ENCODE measurements at regions not wholly inside any gene's neighbourhood (a gene's known extent, or its start where the extent isn't known, plus 50 kb on each side); places are given as distances from the start of the nearest gene placed in this dataset.

DNA sequence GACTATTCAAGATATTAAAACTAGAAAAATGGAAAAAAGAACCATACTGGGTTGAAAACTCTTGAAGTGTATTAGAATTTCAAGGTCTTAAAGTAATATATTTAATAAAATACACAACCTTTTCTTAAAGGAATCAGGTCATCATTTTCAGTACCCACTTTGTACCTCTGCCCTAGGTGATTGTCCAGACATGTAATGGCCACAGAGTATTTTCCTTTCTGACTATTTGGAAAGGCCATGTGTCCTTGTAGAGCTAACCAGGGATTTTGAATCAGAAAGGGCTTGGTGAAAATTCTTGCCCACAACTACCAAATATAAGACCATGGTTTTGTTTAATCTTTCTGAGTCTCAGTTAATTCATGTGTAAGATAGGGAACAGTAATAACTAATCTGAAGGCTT, 91.4 kb upstream of the MLIP start:
- TF ChIP-seq, protein P1, sequence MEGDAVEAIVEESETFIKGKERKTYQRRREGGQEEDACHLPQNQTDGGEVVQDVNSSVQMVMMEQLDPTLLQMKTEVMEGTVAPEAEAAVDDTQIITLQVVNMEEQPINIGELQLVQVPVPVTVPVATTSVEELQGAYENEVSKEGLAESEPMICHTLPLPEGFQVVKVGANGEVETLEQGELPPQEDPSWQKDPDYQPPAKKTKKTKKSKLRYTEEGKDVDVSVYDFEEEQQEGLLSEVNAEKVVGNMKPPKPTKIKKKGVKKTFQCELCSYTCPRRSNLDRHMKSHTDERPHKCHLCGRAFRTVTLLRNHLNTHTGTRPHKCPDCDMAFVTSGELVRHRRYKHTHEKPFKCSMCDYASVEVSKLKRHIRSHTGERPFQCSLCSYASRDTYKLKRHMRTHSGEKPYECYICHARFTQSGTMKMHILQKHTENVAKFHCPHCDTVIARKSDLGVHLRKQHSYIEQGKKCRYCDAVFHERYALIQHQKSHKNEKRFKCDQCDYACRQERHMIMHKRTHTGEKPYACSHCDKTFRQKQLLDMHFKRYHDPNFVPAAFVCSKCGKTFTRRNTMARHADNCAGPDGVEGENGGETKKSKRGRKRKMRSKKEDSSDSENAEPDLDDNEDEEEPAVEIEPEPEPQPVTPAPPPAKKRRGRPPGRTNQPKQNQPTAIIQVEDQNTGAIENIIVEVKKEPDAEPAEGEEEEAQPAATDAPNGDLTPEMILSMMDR (conservative IDR thresholded peaks at IDR 0.05; ENCODE audit: low read length), result no peak
- Histone ChIP-seq H3K9me3 (ENCODE audit: low read length) (no peaks in the 10 kb centered on the region), H2AFZ (ENCODE audit: low read length) (no peak overlapping the region), H3K27ac (ENCODE audit: low read depth, low read length, poor library complexity, severe bottlenecking) (no peak overlapping the region), H3K9me2 (ENCODE audit: insufficient read depth, low read length) (no peaks in the 10 kb centered on the region), H3K4me1 (ENCODE audit: insufficient read depth, low read length, poor library complexity, severe bottlenecking) (no peaks in the 10 kb centered on the region), H3K4me3 (ENCODE audit: low read depth, low read length, poor library complexity, severe bottlenecking) (no peak overlapping the region), H3K4me2 (ENCODE audit: low read length) (no peak overlapping the region), H3K79me2 (ENCODE audit: insufficient read depth, low read depth, low read length) (no peaks in the 10 kb centered on the region), H4K20me1 (ENCODE audit: insufficient read depth, low read length) (no peaks in the 10 kb centered on the region), H3K36me3 (ENCODE audit: insufficient read depth, low read length) (no peaks in the 10 kb centered on the region)
- BruUV-seq (replicated peaks), result no TSS peak
- DNase-seq (ENCODE audit: low spot score), result no peak
- intact Hi-C loops (cut with micrococcal nuclease; ENCODE audit: unreplicated experiment), result no loop called here
- POLR2A ChIA-PET, result no interaction called here
- CTCF ChIA-PET (ENCODE audit: unreplicated experiment), result no interaction called here

DNA sequence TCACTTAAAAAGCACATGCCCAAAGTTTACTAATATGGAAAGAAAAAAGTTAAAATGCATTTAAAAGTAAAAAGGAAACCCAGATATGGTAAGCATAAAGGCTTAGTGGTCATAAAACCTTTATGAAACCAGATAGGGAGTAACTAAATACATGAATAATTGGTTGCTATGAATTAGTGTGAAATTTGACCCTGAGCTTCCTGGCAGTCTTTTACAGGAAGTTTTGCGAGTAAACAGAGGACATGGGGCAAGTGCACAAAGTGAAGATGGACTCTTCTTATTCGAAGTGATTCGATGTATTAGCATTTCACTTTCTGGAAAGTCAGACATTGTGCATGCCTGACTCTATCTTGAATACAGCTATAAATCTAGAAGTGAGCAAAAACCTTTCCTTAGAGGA, 90.9 kb upstream of the MLIP start:
- Histone ChIP-seq H3K9me2 (ENCODE audit: insufficient read depth, low read length) (no peaks in the 10 kb centered on the region), H3K36me3 (ENCODE audit: insufficient read depth, low read length) (no peaks in the 10 kb centered on the region), H3K79me2 (ENCODE audit: insufficient read depth, low read depth, low read length) (no peaks in the 10 kb centered on the region), H3K27ac (ENCODE audit: low read depth, low read length, poor library complexity, severe bottlenecking) (no peak overlapping the region), H3K9me3 (ENCODE audit: low read length) (no peaks in the 10 kb centered on the region), H3K4me2 (ENCODE audit: low read length) (no peak overlapping the region), H3K4me1 (ENCODE audit: insufficient read depth, low read length, poor library complexity, severe bottlenecking) (no peaks in the 10 kb centered on the region), H2AFZ (ENCODE audit: low read length) (no peak overlapping the region), H3K4me3 (ENCODE audit: low read depth, low read length, poor library complexity, severe bottlenecking) (no peak overlapping the region), H4K20me1 (ENCODE audit: insufficient read depth, low read length) (no peaks in the 10 kb centered on the region)
- intact Hi-C loops (cut with micrococcal nuclease; ENCODE audit: unreplicated experiment), result no loop called here
- TF ChIP-seq, protein P1 (conservative IDR thresholded peaks at IDR 0.05; ENCODE audit: low read length), result no peak
- no peak for TF ChIP-seq EZH2phosphoT487 (IDR thresholded peaks at IDR 0.05; ENCODE audit: borderline replicate concordance, low read depth, low read length)
- CTCF ChIA-PET (ENCODE audit: unreplicated experiment), result no interaction called here
- POLR2A ChIA-PET, result no interaction called here
- BruUV-seq (replicated peaks), result no TSS peak
- no peak for DNase-seq (ENCODE audit: low spot score)

DNA sequence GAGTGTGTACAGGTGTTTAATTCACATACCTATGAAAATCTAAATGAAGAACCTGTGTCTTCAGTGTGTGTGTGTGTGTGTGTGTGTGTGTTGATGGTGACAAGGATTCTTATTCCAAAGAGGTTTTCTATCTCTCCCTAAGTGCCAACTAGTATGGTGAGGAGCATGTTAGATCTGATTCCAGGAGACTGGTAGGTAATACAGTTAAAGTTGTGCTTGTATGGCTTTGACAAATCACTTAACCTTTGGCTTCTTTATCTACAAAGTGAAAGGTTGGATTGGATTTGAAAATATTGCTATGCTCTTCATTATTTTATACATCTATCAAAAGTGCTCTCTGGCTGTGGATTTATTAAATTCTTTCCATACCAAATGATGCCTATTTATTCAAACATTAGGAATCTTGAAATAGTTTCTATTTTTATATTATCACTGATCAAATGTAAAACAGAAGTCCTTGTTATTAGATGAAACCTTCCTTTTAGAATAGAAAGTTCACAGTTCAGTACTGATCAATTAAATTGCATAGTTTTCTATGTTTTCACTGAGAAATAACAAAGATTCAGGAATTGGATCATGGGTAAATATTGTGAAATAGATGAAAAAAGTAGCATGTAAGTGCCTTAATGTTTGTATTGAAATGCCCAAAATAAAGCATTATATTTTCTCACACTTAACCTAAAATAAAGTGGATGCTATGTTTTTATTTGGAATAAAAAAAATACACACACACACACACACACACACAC, 84.4 kb upstream of the MLIP start:
- no peak for DNase-seq (ENCODE audit: low spot score)
- H3K4me1 ChIP-seq (ENCODE audit: insufficient read depth, low read length, poor library complexity, severe bottlenecking), result no peaks in the 10 kb centered on the region
- intact Hi-C loops (cut with micrococcal nuclease; ENCODE audit: unreplicated experiment), result no loop called here
- CTCF ChIA-PET (ENCODE audit: unreplicated experiment), result no interaction called here
- H3K36me3 ChIP-seq (ENCODE audit: insufficient read depth, low read length), result no peaks in the 10 kb centered on the region
- H3K27ac ChIP-seq (ENCODE audit: low read depth, low read length, poor library complexity, severe bottlenecking), result no peak overlapping the region
- no peaks in the 10 kb centered on the region for H3K9me2 ChIP-seq (ENCODE audit: insufficient read depth, low read length)
- BruUV-seq (replicated peaks), result no TSS peak
- TF ChIP-seq, protein P1 (conservative IDR thresholded peaks at IDR 0.05; ENCODE audit: low read length), result no peak
- no peak for TF ChIP-seq EZH2phosphoT487 (IDR thresholded peaks at IDR 0.05; ENCODE audit: borderline replicate concordance, low read depth, low read length)
- no peak overlapping the region for H3K4me3 ChIP-seq (ENCODE audit: low read depth, low read length, poor library complexity, severe bottlenecking)
- H3K4me2 ChIP-seq (ENCODE audit: low read length), result no peak overlapping the region
- no peak overlapping the region for H2AFZ ChIP-seq (ENCODE audit: low read length)
- POLR2A ChIA-PET, result no interaction called here
- no peaks in the 10 kb centered on the region for H3K9me3 ChIP-seq (ENCODE audit: low read length)
- H3K79me2 ChIP-seq (ENCODE audit: insufficient read depth, low read depth, low read length), result no peaks in the 10 kb centered on the region
- no peaks in the 10 kb centered on the region for H4K20me1 ChIP-seq (ENCODE audit: insufficient read depth, low read length)
